GM10248 (cell line): ENCODE measurements at regions not wholly inside any gene's neighbourhood (a gene's known extent, or its start where the extent isn't known, plus 50 kb on each side); places are given as distances from the start of the nearest gene placed in this dataset.

ENCODE experiments used
- CTCF ChIA-PET: fragments of 300-600 bp; sonication (Branson Sonifier 250); formaldehyde crosslinking; extraction: SDS; loops from one replicate; lab custom pipeline; 2021; ENCODE audit warnings: antibody characterized with exemption; lab: Yijun Ruan, JAX
- POLR2A ChIA-PET: fragments of 350-650 bp; sonication (Branson Sonifier 250); formaldehyde crosslinking; extraction: SDS; loops from one replicate; lab custom pipeline; 2020; ENCODE audit warnings: antibody characterized with exemption; lab: Yijun Ruan, JAX
- DNase-seq: peaks from one replicate; pipeline ENCODE4 v3.0.0; 2012; ENCODE audit errors: extremely low spot score
- CTCF ChIP-seq: IDR thresholded peaks from 2 replicates; pipeline ENCODE4 v1.5.1; 2012; ENCODE audit warnings: mild to moderate bottlenecking, low read depth; ENCODE audit errors: extremely low read depth, missing control alignments, control extremely low read depth

DNA sequence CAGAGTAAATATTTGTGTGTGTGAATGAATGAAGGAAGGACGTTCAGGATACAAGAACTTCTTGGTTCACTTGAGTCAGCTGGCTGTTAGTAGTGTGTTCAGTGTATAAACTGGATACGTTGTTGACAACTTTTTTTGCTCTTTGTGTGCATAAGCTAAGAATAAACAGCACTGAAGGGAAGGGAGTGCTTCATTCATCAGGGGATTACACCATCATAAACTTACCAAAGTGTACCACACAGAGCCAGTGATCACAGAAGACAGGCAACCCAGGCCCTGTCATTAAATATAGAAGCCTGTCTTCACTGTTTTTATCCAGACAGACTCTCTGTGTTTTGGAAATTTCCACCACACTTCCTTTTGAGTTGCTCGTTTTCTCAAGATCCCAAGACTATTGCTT is 55.5 kb upstream of the MEF2C start:
- POLR2A ChIA-PET = no interaction called here
- DNase-seq = no peak
- CTCF ChIA-PET = interaction anchor here (1.8 to 3.0 kb wide), 2 partner anchors 10 to 12 kb away, joined by 6 to 12 read pairs; no protein-coding TSS in a partner anchor
- TF ChIP-seq CTCF = no peak

DNA sequence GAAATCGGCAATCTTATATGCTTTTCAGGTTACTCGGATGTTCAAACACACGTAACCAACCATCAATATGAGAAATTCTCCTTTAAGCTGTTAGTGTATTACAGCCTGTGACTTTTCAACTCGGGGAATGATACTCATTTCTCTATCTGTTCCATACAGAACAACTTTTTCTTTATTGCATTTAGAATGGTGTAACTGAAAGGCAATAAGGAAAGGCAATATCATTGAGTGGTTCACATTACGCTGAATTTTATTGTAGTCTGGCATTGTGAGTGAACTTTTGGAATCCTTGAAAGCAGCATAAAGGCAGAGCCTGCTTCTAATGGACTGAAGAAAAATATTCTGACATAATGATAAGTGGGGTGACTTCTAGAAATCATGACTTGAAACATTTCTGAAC is 54.4 kb upstream of the MEF2C start:
- CTCF ChIA-PET = interaction anchor here (1.3 to 3.0 kb wide), 3 partner anchors 10 to 11 kb away, joined by 3 to 12 read pairs (median 6); no protein-coding TSS in a partner anchor
- DNase-seq = no peak
- POLR2A ChIA-PET = no interaction called here
- no peak for TF ChIP-seq CTCF

GRCh38 chr5:88934439-88934838 is 51.5 kb upstream of the MEF2C start:
- no peak for DNase-seq
- no peak for TF ChIP-seq CTCF
- ChIA-PET CTCF (interaction anchor here (1.0 kb wide), 1 partner anchor 9 kb away, joined by 3 read pairs; no protein-coding TSS in a partner anchor), POLR2A (no interaction called here)
